ENCODE measurements at regions not wholly inside any gene's neighbourhood (a gene's known extent, or its start where the extent isn't known, plus 50 kb on each side); places are given as distances from the start of the nearest gene placed in this dataset.

- TF ChIP-seq CTCF (conservative IDR thresholded peaks at IDR 0.05; ENCODE audit: low read depth in 2 of 2) (no peak), EZH2phosphoT487 (IDR thresholded peaks at IDR 0.05; ENCODE audit: unreplicated experiment) (no peak), EZH2 (IDR thresholded peaks at IDR 0.05; ENCODE audit: low read depth, unreplicated experiment) (no peak), JUNB (IDR thresholded peaks at IDR 0.05; ENCODE audit: unreplicated experiment) (no peak), POLR2AphosphoS5 (IDR thresholded peaks at IDR 0.05; ENCODE audit: low read depth) (no peak), REST (IDR thresholded peaks at IDR 0.05; ENCODE audit: unreplicated experiment) (no peak), CREB1 (CRISPR knock-in tag; IDR thresholded peaks at IDR 0.05; ENCODE audit: low read depth) (no peak), ETS1 (IDR thresholded peaks at IDR 0.05) (no peak), ZNF462 (CRISPR knock-in tag; IDR thresholded peaks at IDR 0.05) (no peak), NANOG (IDR thresholded peaks at IDR 0.05; ENCODE audit: borderline replicate concordance) (no peak), STAT1 (IDR thresholded peaks at IDR 0.05; ENCODE audit: unreplicated experiment) (no peak), ZNF114 (CRISPR knock-in tag; IDR thresholded peaks at IDR 0.05) (no peak)
Measured at GRCh38 chr5:4901305-4901811, 238.8 kb upstream of the ADAMTS16 start.

Data from GM23338 (cell line).